Large intestine (tissue), 3 donors: ENCODE measurements at regions not wholly inside any gene's neighbourhood (a gene's known extent, or its start where the extent isn't known, plus 50 kb on each side); places are given as distances from the start of the nearest gene placed in this dataset.

Experiments
- DNase-seq, 2 donors: peaks; one replicate each; pipeline versions ENCODE4 v3.0.0 to v3.0.0-alpha.2; 2013
- H3K27ac ChIP-seq: one replicate; pipeline ENCODE4 v1.5.1; 2013; ENCODE audit warnings: low read length
- H3K27me3 ChIP-seq: 2 replicates; pipeline ENCODE4 v1.6.1; 2013; ENCODE audit warnings: low read length; ENCODE audit not compliant: control insufficient read depth, insufficient read depth
- H3K36me3 ChIP-seq: 2 replicates; pipeline ENCODE4 v1.6.1; 2013; ENCODE audit warnings: low read length; ENCODE audit not compliant: control insufficient read depth, insufficient read depth
- H3K4me1 ChIP-seq: one replicate; pipeline ENCODE4 v1.6.1; 2013; ENCODE audit warnings: low read length; ENCODE audit not compliant: control insufficient read depth, insufficient read depth
- H3K4me3 ChIP-seq: one replicate; pipeline ENCODE4 v1.5.1; 2013; ENCODE audit warnings: low read length
- H3K9me3 ChIP-seq: one replicate; pipeline ENCODE4 v1.6.1; 2013; ENCODE audit warnings: mild to moderate bottlenecking, low read depth, low read length, moderate library complexity; ENCODE audit not compliant: control insufficient read depth
- WGBS: methylation state at CpG from one replicate; pipeline ENCODE4 v1.1.5; 2013; ENCODE audit warnings: low lambda C conversion rate; ENCODE audit not compliant: insufficient coverage; 5-methylcytosine and 5-hydroxymethylcytosine counted together

GRCh38 chr5:51651889-51652288, 268.6 kb downstream of the ISL1 start:
- WGBS = 70% methylated on average over 2 of the region's 2 CpGs

GRCh38 chr5:51652980-51653379, 269.7 kb downstream of the ISL1 start:
- DNase-seq = no peak
- no peaks in the 10 kb centered on the region for H3K4me1 ChIP-seq
- H3K27me3 ChIP-seq = no peaks in the 10 kb centered on the region
- no peak overlapping the region for H3K4me3 ChIP-seq
- no peaks in the 10 kb centered on the region for H3K36me3 ChIP-seq
- no CpG with 5 or more reads among the region's 2 CpGs for WGBS
- H3K9me3 ChIP-seq = no peaks in the 10 kb centered on the region
- no peak overlapping the region for H3K27ac ChIP-seq

More at GRCh38 chr5:51651889-51652288, 268.6 kb downstream of the ISL1 start:
- DNase-seq = no peak
- H3K4me1 ChIP-seq = no peaks in the 10 kb centered on the region
- H3K27me3 ChIP-seq = no peaks in the 10 kb centered on the region
- H3K27ac ChIP-seq = no peak overlapping the region
- H3K9me3 ChIP-seq = no peaks in the 10 kb centered on the region
- no peak overlapping the region for H3K4me3 ChIP-seq
- H3K36me3 ChIP-seq = no peaks in the 10 kb centered on the region

- Histone ChIP-seq H3K27ac (no peak overlapping the region), H3K4me1 (no peaks in the 10 kb centered on the region), H3K9me3 (no peaks in the 10 kb centered on the region), H3K27me3 (no peaks in the 10 kb centered on the region), H3K36me3 (no peaks in the 10 kb centered on the region), H3K4me3 (no peak overlapping the region)
- 54% methylated on average over 2 of the region's 7 CpGs for WGBS
- DNase-seq = no peak
Observed at GRCh38 chr5:51657340-51658240, 274.3 kb downstream of the ISL1 start.

- Histone ChIP-seq H3K27ac (no peak overlapping the region), H3K27me3 (no peaks in the 10 kb centered on the region)
- WGBS = 20% methylated on average over 1 of the region's 2 CpGs
Observed at GRCh38 chr5:51661646-51662265, 278.5 kb downstream of the ISL1 start.

GRCh38 chr5:51664491-51665250, 281.4 kb downstream of the ISL1 start:
- no peak overlapping the region for H3K27ac ChIP-seq
- no peaks in the 10 kb centered on the region for H3K4me1 ChIP-seq
- H3K36me3 ChIP-seq = no peaks in the 10 kb centered on the region
- no peaks in the 10 kb centered on the region for H3K27me3 ChIP-seq
- H3K4me3 ChIP-seq = no peak overlapping the region
- WGBS = no CpG with 5 or more reads among the region's 4 CpGs
- H3K9me3 ChIP-seq = no peaks in the 10 kb centered on the region
- no peak for DNase-seq

More at GRCh38 chr5:51661646-51662265, 278.5 kb downstream of the ISL1 start:
- H3K4me3 ChIP-seq = no peak overlapping the region
- H3K36me3 ChIP-seq = no peaks in the 10 kb centered on the region
- H3K4me1 ChIP-seq = no peaks in the 10 kb centered on the region
- no peak for DNase-seq
- H3K9me3 ChIP-seq = no peaks in the 10 kb centered on the region

GRCh38 chr5:51665251-51665593, 282.0 kb downstream of the ISL1 start:
- Histone ChIP-seq H3K27ac (no peak overlapping the region), H3K4me3 (no peak overlapping the region), H3K9me3 (no peaks in the 10 kb centered on the region), H3K36me3 (no peaks in the 10 kb centered on the region), H3K27me3 (no peaks in the 10 kb centered on the region), H3K4me1 (no peaks in the 10 kb centered on the region)
- no peak for DNase-seq
- WGBS = 75% methylated on average over 1 of the region's 1 CpG

GRCh38 chr5:51669095-51669494, 285.8 kb downstream of the ISL1 start:
- DNase-seq = no peak
- WGBS = 87% methylated on average over 3 of the region's 4 CpGs

GRCh38 chr5:51678330-51678729, 295.1 kb downstream of the ISL1 start:
- H3K27ac ChIP-seq = no peak overlapping the region
- no peaks in the 10 kb centered on the region for H3K4me1 ChIP-seq
- H3K9me3 ChIP-seq = no peaks in the 10 kb centered on the region
- no peaks in the 10 kb centered on the region for H3K36me3 ChIP-seq
- no peak for DNase-seq
- H3K4me3 ChIP-seq = no peak overlapping the region
- WGBS = 92% methylated on average over 2 of the region's 3 CpGs
- H3K27me3 ChIP-seq = no peaks in the 10 kb centered on the region

More at GRCh38 chr5:51669095-51669494, 285.8 kb downstream of the ISL1 start:
- Histone ChIP-seq H3K36me3 (no peaks in the 10 kb centered on the region), H3K4me1 (no peaks in the 10 kb centered on the region), H3K9me3 (no peaks in the 10 kb centered on the region), H3K4me3 (no peak overlapping the region), H3K27ac (no peak overlapping the region), H3K27me3 (no peaks in the 10 kb centered on the region)

- no peaks in the 10 kb centered on the region for H3K36me3 ChIP-seq
- H3K4me3 ChIP-seq = no peak overlapping the region
- H3K9me3 ChIP-seq = no peaks in the 10 kb centered on the region
- H3K27ac ChIP-seq = no peak overlapping the region
- no peak for DNase-seq
- no peaks in the 10 kb centered on the region for H3K27me3 ChIP-seq
- no peaks in the 10 kb centered on the region for H3K4me1 ChIP-seq
Observed at GRCh38 chr5:51679286-51679685, 296.0 kb downstream of the ISL1 start.

- no peaks in the 10 kb centered on the region for H3K27me3 ChIP-seq
- H3K36me3 ChIP-seq = no peaks in the 10 kb centered on the region
- H3K9me3 ChIP-seq = no peaks in the 10 kb centered on the region
- 100% methylated on average over 2 of the region's 2 CpGs for WGBS
- no peak for DNase-seq
- no peak overlapping the region for H3K27ac ChIP-seq
- no peak overlapping the region for H3K4me3 ChIP-seq
- H3K4me1 ChIP-seq = no peaks in the 10 kb centered on the region
Observed at GRCh38 chr5:51684794-51685355, 301.6 kb downstream of the ISL1 start.
